ENCODE measurements at regions not wholly inside any gene's neighbourhood (a gene's known extent, or its start where the extent isn't known, plus 50 kb on each side); places are given as distances from the start of the nearest gene placed in this dataset.

DNA sequence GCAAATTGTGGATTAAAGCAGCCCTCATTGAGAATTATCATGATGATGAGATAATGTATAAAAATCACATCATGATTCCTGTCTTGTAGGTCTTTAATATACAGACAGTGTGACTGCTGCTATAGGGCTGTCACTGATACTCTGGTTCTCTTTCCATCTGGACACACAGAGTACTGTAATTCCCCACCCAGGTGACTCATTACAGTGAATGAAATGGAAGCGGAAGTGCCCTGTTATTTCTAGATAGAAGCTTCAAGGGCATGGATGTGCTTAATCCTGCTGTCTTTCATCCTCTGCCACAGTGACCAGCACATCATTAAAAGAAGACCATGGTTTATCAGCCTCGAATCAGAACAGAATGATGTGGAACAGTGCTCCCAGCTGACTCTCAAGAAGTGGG, 1234.0 kb downstream of the SORCS3 start:
- Histone ChIP-seq H3K27ac (no peak overlapping the region), H3K4me1 (no peaks in the 10 kb centered on the region), H3K27me3 (no peaks in the 10 kb centered on the region), H3K36me3 (no peaks in the 10 kb centered on the region), H3K4me3 (no peak overlapping the region), H3K9me3 (no peaks in the 10 kb centered on the region)
- intact Hi-C loops (cut with DNase I; ENCODE audit: low total_unique reads): no loop called here
- no peak for TF ChIP-seq POLR2A (IDR thresholded peaks at IDR 0.05)
- TF ChIP-seq POLR2AphosphoS5 (IDR thresholded peaks at IDR 0.05): no peak
- no peak for TF ChIP-seq EP300 (IDR thresholded peaks at IDR 0.05; ENCODE audit: low read depth)
- TF ChIP-seq, protein P1, sequence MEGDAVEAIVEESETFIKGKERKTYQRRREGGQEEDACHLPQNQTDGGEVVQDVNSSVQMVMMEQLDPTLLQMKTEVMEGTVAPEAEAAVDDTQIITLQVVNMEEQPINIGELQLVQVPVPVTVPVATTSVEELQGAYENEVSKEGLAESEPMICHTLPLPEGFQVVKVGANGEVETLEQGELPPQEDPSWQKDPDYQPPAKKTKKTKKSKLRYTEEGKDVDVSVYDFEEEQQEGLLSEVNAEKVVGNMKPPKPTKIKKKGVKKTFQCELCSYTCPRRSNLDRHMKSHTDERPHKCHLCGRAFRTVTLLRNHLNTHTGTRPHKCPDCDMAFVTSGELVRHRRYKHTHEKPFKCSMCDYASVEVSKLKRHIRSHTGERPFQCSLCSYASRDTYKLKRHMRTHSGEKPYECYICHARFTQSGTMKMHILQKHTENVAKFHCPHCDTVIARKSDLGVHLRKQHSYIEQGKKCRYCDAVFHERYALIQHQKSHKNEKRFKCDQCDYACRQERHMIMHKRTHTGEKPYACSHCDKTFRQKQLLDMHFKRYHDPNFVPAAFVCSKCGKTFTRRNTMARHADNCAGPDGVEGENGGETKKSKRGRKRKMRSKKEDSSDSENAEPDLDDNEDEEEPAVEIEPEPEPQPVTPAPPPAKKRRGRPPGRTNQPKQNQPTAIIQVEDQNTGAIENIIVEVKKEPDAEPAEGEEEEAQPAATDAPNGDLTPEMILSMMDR (IDR thresholded peaks at IDR 0.05): no peak
- in situ Hi-C loops (cut with MboI; ENCODE audit: low pct_ligation_motif_present in 1 of 4, low pct_unique_long_range_greater_than_20kb in 1 of 4, low sequenced_read_pairs in 3 of 4): no loop called here
- DNase-seq: no peak
- WGBS, 2 donors (ENCODE audit: low coverage in 1 of 2): 63 to 81% methylated on average over 2 of the region's 2 CpGs

DNA sequence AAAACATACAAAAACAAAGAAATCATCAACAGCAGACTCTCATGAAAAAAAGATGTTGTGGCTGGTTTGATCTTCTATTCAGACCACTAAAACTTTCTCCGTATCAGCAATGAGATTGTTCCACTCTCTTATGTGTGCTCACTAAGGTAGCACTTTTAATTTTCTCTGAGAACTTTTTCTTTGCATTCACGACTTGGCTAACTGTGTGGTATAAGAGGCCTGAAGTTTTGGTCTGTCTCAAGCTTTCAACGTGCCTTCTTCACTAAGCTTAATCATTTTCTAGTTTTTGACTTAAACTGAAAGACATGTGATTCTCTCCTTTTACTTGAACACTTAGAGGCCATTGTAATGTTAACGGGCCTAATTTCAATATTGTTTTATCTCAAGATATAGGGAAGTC, 1231.6 kb downstream of the SORCS3 start:
- no peak for TF ChIP-seq EP300 (IDR thresholded peaks at IDR 0.05; ENCODE audit: low read depth)
- TF ChIP-seq, protein P1 (IDR thresholded peaks at IDR 0.05): no peak
- TF ChIP-seq POLR2A (IDR thresholded peaks at IDR 0.05): no peak
- TF ChIP-seq POLR2AphosphoS5 (IDR thresholded peaks at IDR 0.05): no peak
- no peak overlapping the region for H3K27ac ChIP-seq
- H3K4me3 ChIP-seq: no peak overlapping the region
- H3K27me3 ChIP-seq: no peaks in the 10 kb centered on the region
- WGBS, 2 donors (ENCODE audit: low coverage in 1 of 2): 58 to 71% methylated on average over 4 of the region's 4 CpGs
- intact Hi-C loops (cut with DNase I; ENCODE audit: low total_unique reads): no loop called here
- H3K36me3 ChIP-seq: no peaks in the 10 kb centered on the region
- no peaks in the 10 kb centered on the region for H3K4me1 ChIP-seq
- in situ Hi-C loops (cut with MboI; ENCODE audit: low pct_ligation_motif_present in 1 of 4, low pct_unique_long_range_greater_than_20kb in 1 of 4, low sequenced_read_pairs in 3 of 4): no loop called here
- no peak for DNase-seq
- no peaks in the 10 kb centered on the region for H3K9me3 ChIP-seq

DNA sequence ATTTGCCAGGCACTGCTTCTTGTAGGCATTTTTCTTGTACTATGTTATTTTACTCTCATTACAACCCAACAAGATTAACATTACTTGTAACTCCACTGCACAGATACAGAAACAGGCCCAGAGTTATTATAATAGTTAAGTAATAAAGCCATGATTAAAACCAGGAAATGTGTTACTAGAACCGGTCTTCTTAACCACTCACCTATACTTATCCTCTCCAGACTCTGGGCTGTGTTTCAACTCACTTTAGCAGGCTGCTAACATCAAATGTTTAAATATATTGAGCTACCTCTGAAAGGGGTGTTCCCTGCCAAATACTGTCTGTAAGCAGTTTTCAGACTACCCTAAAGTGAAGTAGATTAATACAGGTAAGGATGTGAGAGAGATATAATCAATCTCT, 1227.8 kb downstream of the SORCS3 start:
- 36 to 54% methylated on average over 1 of the region's 1 CpG for WGBS, 2 donors (ENCODE audit: low coverage in 1 of 2)
- Histone ChIP-seq H3K4me1 (no peaks in the 10 kb centered on the region), H3K27ac (no peak overlapping the region), H3K4me3 (no peak overlapping the region), H3K27me3 (no peaks in the 10 kb centered on the region), H3K9me3 (no peaks in the 10 kb centered on the region), H3K36me3 (no peaks in the 10 kb centered on the region)
- in situ Hi-C loops (cut with MboI; ENCODE audit: low pct_ligation_motif_present in 1 of 4, low pct_unique_long_range_greater_than_20kb in 1 of 4, low sequenced_read_pairs in 3 of 4) (no loop called here), intact Hi-C loops (cut with DNase I; ENCODE audit: low total_unique reads) (no loop called here)
- DNase-seq: no peak
- TF ChIP-seq POLR2AphosphoS5 (IDR thresholded peaks at IDR 0.05) (no peak), POLR2A (IDR thresholded peaks at IDR 0.05) (no peak)
- TF ChIP-seq, protein P1 (IDR thresholded peaks at IDR 0.05): no peak

DNA sequence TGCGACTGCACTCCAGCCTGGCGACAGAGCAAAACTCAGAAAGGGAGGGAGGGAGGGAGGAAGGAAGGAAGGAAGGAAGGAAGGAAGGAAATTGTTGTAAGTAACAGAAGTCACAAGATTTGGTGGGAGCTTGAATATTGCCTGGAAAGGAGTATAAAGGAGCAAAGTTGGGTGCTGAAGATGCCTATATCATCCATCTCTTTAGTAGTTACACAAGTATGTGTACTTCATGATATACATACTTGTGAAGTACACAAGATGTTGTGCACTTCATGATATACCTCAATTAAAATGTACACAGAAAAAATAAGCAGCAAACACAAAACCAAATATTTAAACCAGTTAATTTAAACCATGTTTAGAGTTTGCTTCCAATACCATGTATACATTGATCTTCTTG, 1223.8 kb downstream of the SORCS3 start:
- TF ChIP-seq POLR2A (IDR thresholded peaks at IDR 0.05) (no peak), EP300 (IDR thresholded peaks at IDR 0.05; ENCODE audit: low read depth) (no peak)
- DNase-seq: no peak
- Histone ChIP-seq H3K27ac (no peak overlapping the region), H3K4me3 (no peak overlapping the region), H3K4me1 (no peaks in the 10 kb centered on the region), H3K36me3 (no peaks in the 10 kb centered on the region), H3K27me3 (no peaks in the 10 kb centered on the region), H3K9me3 (no peaks in the 10 kb centered on the region)
- in situ Hi-C loops (cut with MboI; ENCODE audit: low pct_ligation_motif_present in 1 of 4, low pct_unique_long_range_greater_than_20kb in 1 of 4, low sequenced_read_pairs in 3 of 4) (no loop called here), intact Hi-C loops (cut with DNase I; ENCODE audit: low total_unique reads) (no loop called here)
- 63 to 80% methylated on average over 2 of the region's 2 CpGs for WGBS, 2 donors (ENCODE audit: low coverage in 1 of 2)
